Right lobe of liver (tissue), 4 donors: ENCODE measurements at regions not wholly inside any gene's neighbourhood (a gene's known extent, or its start where the extent isn't known, plus 50 kb on each side); places are given as distances from the start of the nearest gene placed in this dataset.

Source experiments
- CTCF ChIP-seq, 4 donors: fragments of 200-600 bp in 3 of 4; fragments of 450-650 bp in 1 of 4; IDR thresholded peaks; one replicate each; pipeline versions ENCODE4 v1.5.1 to v1.8.0; 2016 to 2022; ENCODE audit warnings: antibody characterized with exemption in 4 of 4, mild to moderate bottlenecking in 2 of 4
- POLR2A ChIP-seq: fragments of 450-650 bp; IDR thresholded peaks from one replicate; pipeline ENCODE4 v1.6.1; 2017; ENCODE audit warnings: antibody characterized with exemption, mild to moderate bottlenecking
- donor health status: DM: no; HTN: no; CAD: no.
- donor health status: DM: no; HTN: no; CAD: no.
- donor health status: DM: no; HTN: yes; CAD: no.

- TF ChIP-seq CTCF (IDR thresholded peaks at IDR 0.05): no peak
- no peak for TF ChIP-seq POLR2A
Observed at GRCh38 chr14:44009642-44010041, 497.4 kb downstream of the FSCB start.
